ENCODE measurements at regions not wholly inside any gene's neighbourhood (a gene's known extent, or its start where the extent isn't known, plus 50 kb on each side); places are given as distances from the start of the nearest gene placed in this dataset.
"Not testable (repeated sequence)": the region's sequence is repeated elsewhere in the genome, so short reads cannot be mapped to it uniquely, and the experiment has no call there.

DNA sequence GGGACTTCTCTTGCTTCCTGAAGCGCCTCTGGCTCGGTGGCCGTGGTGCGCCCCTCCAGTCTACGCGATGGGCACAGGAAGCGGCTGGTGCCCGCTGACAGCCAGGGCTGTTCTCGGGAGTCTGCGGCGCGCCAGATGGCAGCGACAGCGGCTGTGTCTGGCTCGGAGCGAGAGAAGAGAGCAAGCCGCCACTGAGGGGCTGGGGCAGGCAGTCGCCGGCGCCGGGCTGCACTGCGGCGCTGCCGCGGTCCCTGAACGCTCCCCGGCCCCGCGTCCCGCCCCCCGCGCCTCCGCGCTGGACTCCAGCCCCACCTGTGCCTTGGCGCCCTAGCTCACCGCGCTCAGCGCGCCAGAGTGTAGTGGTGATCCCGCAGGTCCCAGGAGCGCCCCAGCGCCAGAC lies 2994.6 kb downstream of the RPIA start:
- TF ChIP-seq EZH2, EZH2phosphoT487 (IDR thresholded peaks at IDR 0.05): not testable (repeated sequence)
- TF ChIP-seq, protein P1, sequence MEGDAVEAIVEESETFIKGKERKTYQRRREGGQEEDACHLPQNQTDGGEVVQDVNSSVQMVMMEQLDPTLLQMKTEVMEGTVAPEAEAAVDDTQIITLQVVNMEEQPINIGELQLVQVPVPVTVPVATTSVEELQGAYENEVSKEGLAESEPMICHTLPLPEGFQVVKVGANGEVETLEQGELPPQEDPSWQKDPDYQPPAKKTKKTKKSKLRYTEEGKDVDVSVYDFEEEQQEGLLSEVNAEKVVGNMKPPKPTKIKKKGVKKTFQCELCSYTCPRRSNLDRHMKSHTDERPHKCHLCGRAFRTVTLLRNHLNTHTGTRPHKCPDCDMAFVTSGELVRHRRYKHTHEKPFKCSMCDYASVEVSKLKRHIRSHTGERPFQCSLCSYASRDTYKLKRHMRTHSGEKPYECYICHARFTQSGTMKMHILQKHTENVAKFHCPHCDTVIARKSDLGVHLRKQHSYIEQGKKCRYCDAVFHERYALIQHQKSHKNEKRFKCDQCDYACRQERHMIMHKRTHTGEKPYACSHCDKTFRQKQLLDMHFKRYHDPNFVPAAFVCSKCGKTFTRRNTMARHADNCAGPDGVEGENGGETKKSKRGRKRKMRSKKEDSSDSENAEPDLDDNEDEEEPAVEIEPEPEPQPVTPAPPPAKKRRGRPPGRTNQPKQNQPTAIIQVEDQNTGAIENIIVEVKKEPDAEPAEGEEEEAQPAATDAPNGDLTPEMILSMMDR (IDR thresholded peaks at IDR 0.05) = not testable (repeated sequence)

All from neural progenitor cell (in vitro differentiated cells).